ENCODE measurements at regions not wholly inside any gene's neighbourhood (a gene's known extent, or its start where the extent isn't known, plus 50 kb on each side); places are given as distances from the start of the nearest gene placed in this dataset.

DNA sequence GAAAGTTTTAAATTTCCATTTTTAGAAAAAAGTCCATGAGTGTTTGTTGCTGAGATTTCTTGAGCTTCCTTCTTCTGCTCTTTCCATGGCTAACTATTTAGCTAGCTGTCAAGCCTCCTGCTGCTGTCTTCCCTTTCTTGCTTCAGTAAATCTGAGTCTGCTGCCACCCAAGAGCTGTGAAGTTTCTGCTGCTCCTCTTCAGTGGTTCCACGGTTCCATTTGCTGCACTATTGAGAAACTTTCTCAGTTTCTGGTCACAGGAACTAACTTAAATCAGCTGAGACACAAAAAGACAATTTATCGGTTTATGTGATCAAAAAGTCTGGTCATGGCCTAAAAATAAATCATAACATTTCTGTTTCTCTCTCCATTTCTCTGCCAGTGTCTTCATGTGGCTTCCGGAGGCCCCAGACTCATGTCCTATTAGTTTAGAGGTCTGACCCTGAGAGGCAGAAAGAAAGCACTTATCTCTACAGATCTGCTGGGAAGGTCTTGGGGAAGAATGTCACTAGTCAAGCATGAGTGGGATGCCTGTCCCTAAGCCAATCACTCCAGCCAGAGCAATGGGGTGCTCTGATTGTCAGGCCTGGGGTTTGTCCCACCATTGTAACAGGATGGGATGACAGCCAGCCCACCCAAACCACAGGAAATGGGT lies 73.0 kb upstream of the ARL4C start:
- TF ChIP-seq, protein P1, sequence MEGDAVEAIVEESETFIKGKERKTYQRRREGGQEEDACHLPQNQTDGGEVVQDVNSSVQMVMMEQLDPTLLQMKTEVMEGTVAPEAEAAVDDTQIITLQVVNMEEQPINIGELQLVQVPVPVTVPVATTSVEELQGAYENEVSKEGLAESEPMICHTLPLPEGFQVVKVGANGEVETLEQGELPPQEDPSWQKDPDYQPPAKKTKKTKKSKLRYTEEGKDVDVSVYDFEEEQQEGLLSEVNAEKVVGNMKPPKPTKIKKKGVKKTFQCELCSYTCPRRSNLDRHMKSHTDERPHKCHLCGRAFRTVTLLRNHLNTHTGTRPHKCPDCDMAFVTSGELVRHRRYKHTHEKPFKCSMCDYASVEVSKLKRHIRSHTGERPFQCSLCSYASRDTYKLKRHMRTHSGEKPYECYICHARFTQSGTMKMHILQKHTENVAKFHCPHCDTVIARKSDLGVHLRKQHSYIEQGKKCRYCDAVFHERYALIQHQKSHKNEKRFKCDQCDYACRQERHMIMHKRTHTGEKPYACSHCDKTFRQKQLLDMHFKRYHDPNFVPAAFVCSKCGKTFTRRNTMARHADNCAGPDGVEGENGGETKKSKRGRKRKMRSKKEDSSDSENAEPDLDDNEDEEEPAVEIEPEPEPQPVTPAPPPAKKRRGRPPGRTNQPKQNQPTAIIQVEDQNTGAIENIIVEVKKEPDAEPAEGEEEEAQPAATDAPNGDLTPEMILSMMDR (IDR thresholded peaks at IDR 0.05), result no peak
- no peak for TF ChIP-seq POLR2A (IDR thresholded peaks at IDR 0.05)

All from heart left ventricle (tissue), 13 donors.